ENCODE measurements at regions not wholly inside any gene's neighbourhood (a gene's known extent, or its start where the extent isn't known, plus 50 kb on each side); places are given as distances from the start of the nearest gene placed in this dataset.

- TF ChIP-seq POLR2AphosphoS5 (IDR thresholded peaks at IDR 0.05; ENCODE audit: low read depth, low read length) = no peak
- TF ChIP-seq REST (IDR thresholded peaks at IDR 0.05; ENCODE audit: insufficient read depth in 1 of 2, low read depth in 2 of 2, low read length in 2 of 2) = no peak
- no peak for TF ChIP-seq TAF1 (IDR thresholded peaks at IDR 0.05; ENCODE audit: borderline replicate concordance, insufficient read depth, low read length)
Observed at GRCh38 chr6:9957215-9957759, 457.6 kb downstream of the TFAP2A start.

Data from PFSK-1 (cell line).